GM19240 (cell line): ENCODE measurements at regions not wholly inside any gene's neighbourhood (a gene's known extent, or its start where the extent isn't known, plus 50 kb on each side); places are given as distances from the start of the nearest gene placed in this dataset.

Experiments
- DNase-seq: peaks from one replicate; pipeline ENCODE4 v3.0.0; 2011; ENCODE audit warnings: low spot score; ENCODE audit not compliant: insufficient read length

GRCh38 chr11:70021586-70021985, 56.5 kb upstream of the ANO1 start:
- DNase-seq = no peak

- no peak for DNase-seq
These were observed 53.9 kb upstream of the ANO1 start for GRCh38 chr11:70024036-70024772.

GRCh38 chr11:70024773-70025045, 53.4 kb upstream of the ANO1 start:
- no peak for DNase-seq

GRCh38 chr11:70025308-70025707, 52.8 kb upstream of the ANO1 start:
- DNase-seq = no peak

- DNase-seq = no peak
These were observed 52.1 kb upstream of the ANO1 start for GRCh38 chr11:70026012-70026411.

GRCh38 chr11:70026726-70027125, 51.4 kb upstream of the ANO1 start:
- DNase-seq = no peak

- DNase-seq = no peak
These were observed 50.7 kb upstream of the ANO1 start for GRCh38 chr11:70027451-70027850.

- DNase-seq = no peak
These were observed 49.8 kb upstream of the ANO1 start for GRCh38 chr11:70028147-70028855.
